Suprapubic skin (tissue), 4 donors: ENCODE measurements at regions not wholly inside any gene's neighbourhood (a gene's known extent, or its start where the extent isn't known, plus 50 kb on each side); places are given as distances from the start of the nearest gene placed in this dataset.
"Not testable (repeated sequence)": the region's sequence is repeated elsewhere in the genome, so short reads cannot be mapped to it uniquely, and the experiment has no call there.

Source experiments
- DNase-seq, 2 donors: peaks; one replicate each; pipeline ENCODE4 v3.0.0-alpha.2; 2019; ENCODE audit warnings: low spot score in 2 of 2
- H3K27ac ChIP-seq: fragments of 200-600 bp; sonication (generic); one replicate; pipeline ENCODE4 v1.5.1; 2019
- H3K27me3 ChIP-seq: fragments of 200-600 bp; sonication (generic); one replicate; pipeline ENCODE4 v1.5.1; 2019
- H3K36me3 ChIP-seq: fragments of 200-600 bp; sonication (generic); one replicate; pipeline ENCODE4 v1.5.1; 2019
- H3K4me1 ChIP-seq: fragments of 200-600 bp; sonication (generic); one replicate; pipeline ENCODE4 v1.5.1; 2019
- H3K4me3 ChIP-seq: fragments of 200-600 bp; sonication (generic); one replicate; pipeline ENCODE4 v1.5.1; 2019; ENCODE audit warnings: mild to moderate bottlenecking
- H3K9me3 ChIP-seq: fragments of 200-600 bp; sonication (generic); one replicate; pipeline ENCODE4 v1.5.1; 2019
- CTCF ChIP-seq, 2 donors: fragments of 200-600 bp in 1 of 2; fragments of 450-650 bp in 1 of 2; sonication (generic) in 1 of 2; IDR thresholded peaks; one replicate each; pipeline ENCODE4 v1.5.1; 2016 to 2019; ENCODE audit warnings: antibody characterized with exemption in 2 of 2, mild to moderate bottlenecking in 1 of 2, moderate library complexity in 1 of 2
- EP300 ChIP-seq: sonication (generic); formaldehyde crosslinking; IDR thresholded peaks from one replicate; pipeline ENCODE4 v1.6.1; 2017; ENCODE audit warnings: antibody characterized with exemption
- POLR2A ChIP-seq, 2 donors: fragments of 450-650 bp; IDR thresholded peaks; one replicate each; pipeline ENCODE4 v1.6.1; 2017; ENCODE audit warnings: antibody characterized with exemption in 2 of 2, mild to moderate bottlenecking in 2 of 2, moderate library complexity in 2 of 2
- POLR2AphosphoS5 ChIP-seq, 3 donors: sonication (generic); formaldehyde crosslinking; IDR thresholded peaks; one replicate each; pipeline ENCODE4 v1.6.1; 2017; ENCODE audit warnings: antibody characterized with exemption in 3 of 3
- WGBS: methylation state at CpG from one replicate; pipeline ENCODE4 v1.1.5; 2018; 5-methylcytosine and 5-hydroxymethylcytosine counted together

DNA sequence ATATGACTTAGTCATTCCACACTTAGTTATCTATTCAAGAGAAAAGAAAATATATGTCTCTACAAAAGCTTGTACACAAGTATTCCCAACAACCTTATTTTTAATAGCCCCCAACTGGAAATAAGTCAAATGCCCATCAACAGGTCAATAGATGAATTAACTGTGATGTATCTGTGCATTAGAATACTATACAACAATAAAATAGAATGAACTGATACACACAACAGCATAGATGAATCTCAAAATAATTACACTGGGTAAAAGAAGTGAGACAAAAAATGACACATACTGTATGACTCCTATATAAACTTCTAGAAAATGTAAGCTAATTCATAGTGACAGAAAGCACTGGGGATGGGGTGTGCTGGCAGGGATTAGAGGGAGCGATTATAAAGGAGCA lies 354.1 kb upstream of the DIPK2B start:
- TF ChIP-seq POLR2A (IDR thresholded peaks at IDR 0.05) (no peak), CTCF (IDR thresholded peaks at IDR 0.05) (no peak), POLR2AphosphoS5 (IDR thresholded peaks at IDR 0.05) (no peak), EP300 (no peak)
- DNase-seq: no peak
- H3K36me3 ChIP-seq: no peaks in the 10 kb centered on the region
- no peaks in the 10 kb centered on the region for H3K4me1 ChIP-seq
- WGBS: 97% methylated on average over 1 of the region's 1 CpG
- no peaks in the 10 kb centered on the region for H3K27me3 ChIP-seq
- H3K27ac ChIP-seq: no peak overlapping the region
- no peaks in the 10 kb centered on the region for H3K9me3 ChIP-seq
- H3K4me3 ChIP-seq: no peak overlapping the region

DNA sequence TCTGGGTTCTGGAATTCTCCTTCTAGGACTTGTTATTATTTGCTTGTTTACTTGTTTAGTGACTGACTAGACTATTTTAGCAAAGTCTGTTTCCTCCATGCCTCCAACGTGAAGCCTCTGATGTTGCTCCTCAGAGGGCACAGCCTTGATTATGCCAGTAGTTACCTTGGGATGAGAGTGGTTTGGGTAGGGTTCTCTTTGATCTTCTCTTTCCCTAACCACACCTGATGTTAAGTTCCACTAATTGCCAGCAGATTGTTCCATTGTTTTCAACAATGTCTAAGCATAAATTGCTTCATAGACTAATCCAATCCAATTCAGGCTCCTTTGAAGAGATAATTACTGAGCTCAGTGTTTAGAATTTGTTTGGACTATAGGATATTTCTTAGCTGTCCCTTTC lies 352.7 kb upstream of the DIPK2B start:
- H3K4me3 ChIP-seq: no peak overlapping the region
- no peak for DNase-seq
- no peak overlapping the region for H3K27ac ChIP-seq
- no peaks in the 10 kb centered on the region for H3K9me3 ChIP-seq
- no peaks in the 10 kb centered on the region for H3K27me3 ChIP-seq
- TF ChIP-seq CTCF (IDR thresholded peaks at IDR 0.05) (no peak), POLR2A (IDR thresholded peaks at IDR 0.05) (no peak), EP300 (no peak), POLR2AphosphoS5 (IDR thresholded peaks at IDR 0.05) (no peak)
- no peaks in the 10 kb centered on the region for H3K4me1 ChIP-seq
- H3K36me3 ChIP-seq: no peaks in the 10 kb centered on the region
- WGBS: 44% methylated on average over 1 of the region's 1 CpG

DNA sequence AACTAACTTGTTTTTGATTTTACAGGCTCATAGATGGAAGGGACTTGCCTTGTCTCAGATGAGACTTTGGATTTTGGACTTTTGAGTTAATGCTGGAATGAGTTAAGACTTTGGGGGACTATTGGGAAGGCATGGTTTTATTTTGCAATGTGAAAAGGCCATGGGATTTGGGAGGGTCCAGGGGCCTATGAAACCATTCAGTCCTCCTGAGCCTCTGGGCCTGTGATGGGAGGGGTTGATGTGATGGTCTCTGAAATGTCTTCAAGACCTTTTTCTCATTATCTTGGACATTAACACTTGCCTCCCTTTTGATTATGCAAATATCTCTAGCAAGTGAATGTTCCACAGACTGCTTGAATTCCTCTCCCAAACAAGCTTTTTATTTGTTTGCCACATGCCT lies 346.0 kb upstream of the DIPK2B start:
- DNase-seq, H3K4me3 ChIP-seq, H3K27ac ChIP-seq, H3K27me3 ChIP-seq, H3K36me3 ChIP-seq, H3K9me3 ChIP-seq, H3K4me1 ChIP-seq: not testable (repeated sequence)

- H3K4me1 ChIP-seq: no peaks in the 10 kb centered on the region
- H3K36me3 ChIP-seq: no peaks in the 10 kb centered on the region
- H3K27ac ChIP-seq: no peak overlapping the region
- 58% methylated on average over 2 of the region's 2 CpGs for WGBS
- DNase-seq: no peak
- no peak for TF ChIP-seq POLR2AphosphoS5 (IDR thresholded peaks at IDR 0.05)
- TF ChIP-seq POLR2A (IDR thresholded peaks at IDR 0.05): no peak
- no peak for TF ChIP-seq EP300
- no peak for TF ChIP-seq CTCF (IDR thresholded peaks at IDR 0.05)
- H3K9me3 ChIP-seq: no peaks in the 10 kb centered on the region
- H3K4me3 ChIP-seq: no peak overlapping the region
- no peaks in the 10 kb centered on the region for H3K27me3 ChIP-seq
These were observed 339.5 kb upstream of the DIPK2B start for GRCh38 chrX:45540181-45540580.

DNA sequence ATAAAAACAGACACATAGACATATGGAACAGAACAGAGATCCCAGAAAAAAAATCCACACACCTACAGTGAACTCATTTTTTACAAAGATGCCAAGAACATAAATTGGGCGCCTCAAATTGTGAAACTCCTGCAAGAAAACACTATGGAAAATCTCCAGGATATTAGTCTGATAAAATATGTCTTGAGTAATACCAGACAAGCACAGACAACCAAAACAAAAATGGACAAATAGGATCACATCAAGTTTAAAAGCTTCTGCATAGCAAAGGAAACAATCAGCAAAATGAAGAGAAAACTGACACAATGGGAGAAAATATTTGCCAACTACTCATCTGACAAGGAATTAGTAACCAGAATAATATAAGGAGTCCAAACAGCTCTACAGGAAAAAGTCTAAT lies 337.3 kb upstream of the DIPK2B start:
- no peak for TF ChIP-seq POLR2AphosphoS5 (IDR thresholded peaks at IDR 0.05)
- no peak for TF ChIP-seq POLR2A (IDR thresholded peaks at IDR 0.05)
- 43% methylated on average over 1 of the region's 1 CpG for WGBS
- H3K36me3 ChIP-seq: no peaks in the 10 kb centered on the region
- H3K9me3 ChIP-seq: no peaks in the 10 kb centered on the region
- H3K27me3 ChIP-seq: no peaks in the 10 kb centered on the region
- no peak overlapping the region for H3K4me3 ChIP-seq
- no peaks in the 10 kb centered on the region for H3K4me1 ChIP-seq
- no peak overlapping the region for H3K27ac ChIP-seq
- DNase-seq: no peak

- TF ChIP-seq CTCF (IDR thresholded peaks at IDR 0.05): no peak
- no peak for TF ChIP-seq POLR2A (IDR thresholded peaks at IDR 0.05)
- TF ChIP-seq EP300: no peak
- Histone ChIP-seq H3K27me3 (no peaks in the 10 kb centered on the region), H3K27ac (no peak overlapping the region), H3K36me3 (no peaks in the 10 kb centered on the region), H3K9me3 (no peaks in the 10 kb centered on the region), H3K4me1 (no peaks in the 10 kb centered on the region), H3K4me3 (no peak overlapping the region)
- DNase-seq: no peak
- WGBS: 74% methylated on average over 4 of the region's 4 CpGs
These were observed 327.2 kb upstream of the DIPK2B start for GRCh38 chrX:45527834-45528233.
